Astrocyte (in vitro differentiated cells and primary cell): ENCODE measurements at regions not wholly inside any gene's neighbourhood (a gene's known extent, or its start where the extent isn't known, plus 50 kb on each side); places are given as distances from the start of the nearest gene placed in this dataset.

ENCODE experiments used
- CTCF ChIP-seq: IDR thresholded peaks from 2 replicates; pipeline ENCODE4 v1.5.1; 2011; ENCODE audit warnings: low read depth, mild to moderate bottlenecking, inconsistent platforms, low read length, moderate library complexity; ENCODE audit not compliant: insufficient read depth
- EZH2 ChIP-seq: IDR thresholded peaks from 2 replicates; pipeline ENCODE4 v1.6.1; 2012; ENCODE audit warnings: mild to moderate bottlenecking, low read length, inconsistent platforms; ENCODE audit not compliant: insufficient read depth

GRCh38 chr12:46064548-46064947, 74.2 kb upstream of the SCAF11 start:
- TF ChIP-seq CTCF (no peak), EZH2 (no peak)
